Left lung (tissue), 4 donors: ENCODE measurements at regions not wholly inside any gene's neighbourhood (a gene's known extent, or its start where the extent isn't known, plus 50 kb on each side); places are given as distances from the start of the nearest gene placed in this dataset.

ENCODE experiments used
- ATAC-seq: fragments of 200-7000 bp; cut with Tn5 transposase; one replicate; pipeline ENCODE4 v1.9.1; 2020; ENCODE audit warnings: moderate library complexity
- DNase-seq, 4 donors: peaks; one replicate each; pipeline ENCODE4 v3.0.0-alpha.2; 2013 to 2020
- H3K27ac ChIP-seq, 2 donors: fragments of 200-600 bp; sonication (generic) in 1 of 2; one replicate each; pipeline versions ENCODE4 v1.5.0 to v1.8.0; 2020 to 2021
- H3K27me3 ChIP-seq, 2 donors: fragments of 200-600 bp; sonication (generic) in 1 of 2; one replicate each; pipeline versions ENCODE4 v1.5.0 to v1.8.0; 2020 to 2021
- H3K36me3 ChIP-seq, 2 donors: fragments of 200-600 bp; sonication (generic) in 1 of 2; one replicate each; pipeline versions ENCODE4 v1.5.0 to v1.8.0; 2020 to 2021
- H3K4me1 ChIP-seq, 2 donors: fragments of 200-600 bp; one replicate each; pipeline ENCODE4 v1.8.0; 2021
- H3K4me3 ChIP-seq, 2 donors: fragments of 200-600 bp; sonication (generic) in 1 of 2; one replicate each; pipeline versions ENCODE4 v1.5.0 to v1.8.0; 2020 to 2021; ENCODE audit warnings: mild to moderate bottlenecking in 1 of 2
- H3K9me3 ChIP-seq, 2 donors: fragments of 200-600 bp; sonication (generic) in 1 of 2; one replicate each; pipeline versions ENCODE4 v1.5.0 to v1.8.0; 2020 to 2021
- intact Hi-C, 2 donors: fragments of 100-400 bp; cut with DNase I; formaldehyde crosslinking; loops; one replicate each; pipeline versions ENCODE4 v1.11.2 to v1.14.2; 2022
- TF ChIP-seq, protein P1 (sequence below), 2 donors: fragments of 200-600 bp; sonication (generic) in 1 of 2; IDR thresholded peaks; one replicate each; pipeline versions ENCODE4 v1.5.0 to v1.8.0; 2021; ENCODE audit warnings: antibody characterized with exemption in 2 of 2
- donor health status: DM: no; HTN: yes; CAD: no.
- donor health status: DM: no; HTN: no; CAD: no.

DNA sequence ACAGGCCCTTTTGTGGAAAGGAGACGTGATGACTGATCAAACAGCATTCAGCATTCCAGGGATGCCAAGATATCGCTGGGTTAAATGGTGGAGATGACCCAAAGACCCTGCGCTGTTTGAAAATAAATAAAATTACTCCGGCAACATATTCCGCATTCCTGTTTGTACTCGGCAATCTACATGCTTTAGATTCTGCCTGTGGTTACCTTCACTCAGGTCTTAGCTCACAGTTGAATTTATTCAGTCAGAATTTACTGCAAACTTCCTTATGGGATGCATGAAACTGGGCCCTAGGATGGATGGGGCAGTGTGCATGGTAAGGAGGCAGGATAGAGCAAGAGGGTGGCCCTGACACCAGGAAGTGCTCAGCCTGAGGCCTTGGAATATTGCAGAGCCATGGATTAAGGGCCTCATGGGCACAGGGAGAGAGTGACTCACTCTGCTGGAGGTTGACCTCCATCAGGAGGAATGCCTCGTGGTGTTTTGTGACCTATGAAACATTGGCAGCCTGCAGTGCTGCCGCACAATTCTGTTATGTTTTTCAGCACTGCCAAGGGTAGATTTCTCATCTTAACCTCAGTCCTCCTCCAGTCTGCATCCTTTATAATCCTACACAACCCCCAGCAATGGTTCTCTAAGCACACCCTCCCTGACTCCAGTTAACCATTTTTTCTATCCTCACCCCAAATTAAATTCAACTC lies 321.4 kb downstream of the IRS1 start:
- DNase-seq, result peak in 2 of 4 donors; percentile 7 to 37
- TF ChIP-seq, protein P1, sequence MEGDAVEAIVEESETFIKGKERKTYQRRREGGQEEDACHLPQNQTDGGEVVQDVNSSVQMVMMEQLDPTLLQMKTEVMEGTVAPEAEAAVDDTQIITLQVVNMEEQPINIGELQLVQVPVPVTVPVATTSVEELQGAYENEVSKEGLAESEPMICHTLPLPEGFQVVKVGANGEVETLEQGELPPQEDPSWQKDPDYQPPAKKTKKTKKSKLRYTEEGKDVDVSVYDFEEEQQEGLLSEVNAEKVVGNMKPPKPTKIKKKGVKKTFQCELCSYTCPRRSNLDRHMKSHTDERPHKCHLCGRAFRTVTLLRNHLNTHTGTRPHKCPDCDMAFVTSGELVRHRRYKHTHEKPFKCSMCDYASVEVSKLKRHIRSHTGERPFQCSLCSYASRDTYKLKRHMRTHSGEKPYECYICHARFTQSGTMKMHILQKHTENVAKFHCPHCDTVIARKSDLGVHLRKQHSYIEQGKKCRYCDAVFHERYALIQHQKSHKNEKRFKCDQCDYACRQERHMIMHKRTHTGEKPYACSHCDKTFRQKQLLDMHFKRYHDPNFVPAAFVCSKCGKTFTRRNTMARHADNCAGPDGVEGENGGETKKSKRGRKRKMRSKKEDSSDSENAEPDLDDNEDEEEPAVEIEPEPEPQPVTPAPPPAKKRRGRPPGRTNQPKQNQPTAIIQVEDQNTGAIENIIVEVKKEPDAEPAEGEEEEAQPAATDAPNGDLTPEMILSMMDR (IDR thresholded peaks at IDR 0.05), result no peak
- Histone ChIP-seq H3K36me3 (no peaks in the 10 kb centered on the region), H3K9me3 (no peaks in the 10 kb centered on the region), H3K27me3 (no peaks in the 10 kb centered on the region), H3K4me1 (peaks cover 0 to 4% of the 10 kb centered on the region in 2 donors), H3K4me3 (no peak overlapping the region), H3K27ac (peak overlapping the region; percentile 14 to 46)
- intact Hi-C loops, result no loop called here
- ATAC-seq, result peak; percentile 86

DNA sequence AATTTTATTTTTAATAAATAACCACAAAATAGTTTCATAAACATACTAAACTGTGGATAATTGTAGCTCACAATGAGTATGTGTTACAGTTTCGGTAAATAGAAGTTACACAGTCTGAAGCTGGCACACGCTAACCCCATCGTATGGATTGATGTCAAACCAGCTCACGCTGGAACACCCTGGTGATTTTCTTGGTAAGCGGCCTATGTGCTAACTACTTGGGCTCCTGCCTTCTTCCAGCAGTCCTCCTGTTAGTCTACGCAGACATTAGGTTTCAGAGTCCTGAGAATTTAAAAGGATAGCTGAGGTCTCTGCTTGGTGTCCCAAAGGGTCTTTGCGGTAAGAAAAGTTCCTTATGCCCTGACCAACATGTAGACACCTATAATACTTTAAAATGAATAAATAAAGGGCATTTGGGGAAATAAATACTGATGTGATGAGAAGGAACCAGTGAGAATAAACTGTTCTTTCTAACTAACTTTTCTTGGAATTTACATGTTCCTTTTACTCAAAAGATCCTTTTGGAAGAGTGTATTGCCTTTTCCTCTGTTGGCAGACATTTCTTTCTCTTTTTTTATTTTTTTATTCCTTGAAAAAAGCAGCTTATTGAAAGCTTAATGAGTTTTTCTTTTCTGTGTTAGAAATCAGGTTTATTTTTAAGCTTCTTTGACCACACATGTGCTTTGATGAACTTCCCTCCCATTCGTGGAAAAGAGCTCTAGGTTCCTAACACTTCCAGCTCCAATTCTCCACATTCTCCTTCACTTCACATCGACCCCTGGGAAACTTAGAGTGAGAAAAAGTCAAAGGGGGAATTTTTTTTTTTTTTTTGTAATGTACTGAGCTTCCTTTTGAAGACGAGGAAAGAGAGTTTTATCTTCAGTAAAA lies 322.2 kb downstream of the IRS1 start:
- intact Hi-C loops, result no loop called here
- no peaks in the 10 kb centered on the region for H3K36me3 ChIP-seq
- H3K4me3 ChIP-seq, result no peak overlapping the region
- H3K4me1 ChIP-seq, result peaks cover 0 to 4% of the 10 kb centered on the region in 2 donors
- peak overlapping the region; percentile 30 to 46 for H3K27ac ChIP-seq
- no peaks in the 10 kb centered on the region for H3K27me3 ChIP-seq
- no peaks in the 10 kb centered on the region for H3K9me3 ChIP-seq
- no peak for ATAC-seq
- TF ChIP-seq, protein P1 (IDR thresholded peaks at IDR 0.05), result no peak
- peak in 2 of 4 donors; percentile 9 to 24 for DNase-seq

DNA sequence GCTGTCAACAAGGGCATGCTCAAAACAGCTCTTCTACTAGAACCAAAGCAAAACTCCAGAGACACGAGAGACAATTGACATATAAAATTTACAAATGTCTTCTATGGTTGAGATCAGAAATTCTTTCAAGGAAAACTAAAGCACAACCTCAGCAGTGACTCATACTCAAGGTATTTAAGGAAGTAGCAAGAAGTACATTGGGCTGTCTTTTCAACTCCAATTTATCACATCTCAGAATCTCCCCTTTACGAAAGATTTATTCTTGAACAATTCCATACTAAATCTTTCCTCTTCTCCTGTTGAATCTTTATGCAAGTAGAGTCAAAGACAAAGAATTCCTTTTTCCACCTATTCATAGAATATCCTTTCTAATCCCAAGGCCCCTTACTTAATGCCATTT lies 324.0 kb downstream of the IRS1 start:
- no peak overlapping the region for H3K4me3 ChIP-seq
- ATAC-seq, result peak; percentile 63
- intact Hi-C loops, result no loop called here

DNA sequence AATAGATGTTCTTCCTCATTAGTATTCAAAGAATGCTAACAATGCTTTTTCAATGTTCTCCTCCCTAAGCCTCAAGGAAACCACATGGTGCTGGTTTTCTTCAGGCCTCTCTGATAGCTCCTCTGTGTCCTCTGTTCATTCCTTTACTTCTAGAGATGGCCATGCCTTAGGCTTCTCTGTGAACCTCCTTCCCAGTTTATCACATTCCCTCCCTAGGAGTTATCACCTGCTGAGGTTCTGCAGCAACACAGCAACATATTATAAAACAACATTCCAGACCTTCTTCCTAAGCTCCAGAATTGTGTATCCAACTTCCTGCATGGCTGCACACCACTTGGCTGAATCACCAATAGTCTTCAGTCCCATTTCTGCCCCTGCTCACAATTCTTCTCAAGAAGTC lies 325.5 kb downstream of the IRS1 start:
- no peak for DNase-seq
- intact Hi-C loops, result no loop called here
- TF ChIP-seq, protein P1 (IDR thresholded peaks at IDR 0.05), result no peak
- Histone ChIP-seq H3K4me1 (peaks cover 0 to 4% of the 10 kb centered on the region in 2 donors), H3K27me3 (no peaks in the 10 kb centered on the region), H3K9me3 (no peaks in the 10 kb centered on the region), H3K27ac (no peak overlapping the region), H3K4me3 (no peak overlapping the region), H3K36me3 (no peaks in the 10 kb centered on the region)
- ATAC-seq, result no peak

More for the DNA sequence above, 324.0 kb downstream of the IRS1 start:
- no peak overlapping the region for H3K27ac ChIP-seq
- no peaks in the 10 kb centered on the region for H3K36me3 ChIP-seq
- peaks cover 0 to 4% of the 10 kb centered on the region in 2 donors for H3K4me1 ChIP-seq
- no peaks in the 10 kb centered on the region for H3K27me3 ChIP-seq
- H3K9me3 ChIP-seq, result no peaks in the 10 kb centered on the region
- TF ChIP-seq, protein P1 (IDR thresholded peaks at IDR 0.05), result no peak
- no peak for DNase-seq

DNA sequence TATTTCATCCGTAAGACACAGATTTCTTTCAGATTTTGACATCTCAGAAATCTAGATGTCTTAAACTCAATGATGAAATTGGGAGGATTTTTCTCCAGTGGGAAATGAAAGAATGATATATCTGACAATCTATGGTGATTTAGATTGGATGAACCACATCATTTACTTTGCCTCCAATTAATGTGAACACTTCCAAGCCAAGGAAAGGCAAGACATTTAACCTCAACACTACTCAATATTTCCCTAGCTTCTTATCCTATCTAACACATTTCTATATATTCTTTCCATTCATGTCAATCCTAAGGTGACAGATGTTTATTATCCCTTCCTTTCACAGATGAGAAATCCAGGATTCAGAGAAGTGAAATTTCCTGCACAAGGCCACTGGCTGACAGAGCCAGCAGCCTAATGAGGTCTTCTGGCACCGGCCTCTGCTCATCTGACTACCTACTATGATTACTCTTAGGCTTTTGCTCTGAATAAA lies 327.6 kb downstream of the IRS1 start:
- TF ChIP-seq, protein P1 (IDR thresholded peaks at IDR 0.05), result no peak
- H3K27ac ChIP-seq, result no peak overlapping the region
- no peaks in the 10 kb centered on the region for H3K36me3 ChIP-seq
- H3K4me1 ChIP-seq, result no peaks in the 10 kb centered on the region
- DNase-seq (no peak), ATAC-seq (no peak)
- intact Hi-C loops, result no loop called here
- H3K27me3 ChIP-seq, result no peaks in the 10 kb centered on the region
- H3K9me3 ChIP-seq, result no peaks in the 10 kb centered on the region
- no peak overlapping the region for H3K4me3 ChIP-seq
